GM12872 (cell line): ENCODE measurements at regions not wholly inside any gene's neighbourhood (a gene's known extent, or its start where the extent isn't known, plus 50 kb on each side); places are given as distances from the start of the nearest gene placed in this dataset.

Experiments
- TF ChIP-seq, protein P1 (sequence below): IDR thresholded peaks from 3 replicates; pipeline ENCODE4 v1.5.1; 2011; ENCODE audit warnings: low read depth, mild to moderate bottlenecking, low read length, moderate library complexity; ENCODE audit not compliant: insufficient read depth

DNA sequence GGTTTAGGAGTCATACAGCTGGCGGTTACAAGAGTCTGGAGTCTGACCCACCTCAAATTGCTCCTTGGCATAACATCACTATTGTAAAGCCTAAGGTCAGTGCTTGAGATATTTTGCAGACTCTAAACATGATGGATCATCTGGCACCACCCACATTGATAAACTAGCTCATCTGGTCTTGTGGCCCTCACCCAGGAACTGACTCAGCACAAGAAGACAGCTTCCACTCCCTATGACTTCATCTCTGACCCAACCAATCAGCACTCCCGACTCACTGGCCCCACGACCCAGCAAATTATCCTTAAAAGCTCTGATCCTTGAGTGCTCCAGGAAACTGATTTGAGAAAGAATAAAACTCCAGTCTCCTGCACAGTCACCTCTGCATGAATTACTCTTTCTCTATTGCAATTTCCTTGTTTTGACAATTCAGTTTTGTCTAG, 115.9 kb downstream of the CD24 start:
- TF ChIP-seq, protein P1, sequence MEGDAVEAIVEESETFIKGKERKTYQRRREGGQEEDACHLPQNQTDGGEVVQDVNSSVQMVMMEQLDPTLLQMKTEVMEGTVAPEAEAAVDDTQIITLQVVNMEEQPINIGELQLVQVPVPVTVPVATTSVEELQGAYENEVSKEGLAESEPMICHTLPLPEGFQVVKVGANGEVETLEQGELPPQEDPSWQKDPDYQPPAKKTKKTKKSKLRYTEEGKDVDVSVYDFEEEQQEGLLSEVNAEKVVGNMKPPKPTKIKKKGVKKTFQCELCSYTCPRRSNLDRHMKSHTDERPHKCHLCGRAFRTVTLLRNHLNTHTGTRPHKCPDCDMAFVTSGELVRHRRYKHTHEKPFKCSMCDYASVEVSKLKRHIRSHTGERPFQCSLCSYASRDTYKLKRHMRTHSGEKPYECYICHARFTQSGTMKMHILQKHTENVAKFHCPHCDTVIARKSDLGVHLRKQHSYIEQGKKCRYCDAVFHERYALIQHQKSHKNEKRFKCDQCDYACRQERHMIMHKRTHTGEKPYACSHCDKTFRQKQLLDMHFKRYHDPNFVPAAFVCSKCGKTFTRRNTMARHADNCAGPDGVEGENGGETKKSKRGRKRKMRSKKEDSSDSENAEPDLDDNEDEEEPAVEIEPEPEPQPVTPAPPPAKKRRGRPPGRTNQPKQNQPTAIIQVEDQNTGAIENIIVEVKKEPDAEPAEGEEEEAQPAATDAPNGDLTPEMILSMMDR = no peak

DNA sequence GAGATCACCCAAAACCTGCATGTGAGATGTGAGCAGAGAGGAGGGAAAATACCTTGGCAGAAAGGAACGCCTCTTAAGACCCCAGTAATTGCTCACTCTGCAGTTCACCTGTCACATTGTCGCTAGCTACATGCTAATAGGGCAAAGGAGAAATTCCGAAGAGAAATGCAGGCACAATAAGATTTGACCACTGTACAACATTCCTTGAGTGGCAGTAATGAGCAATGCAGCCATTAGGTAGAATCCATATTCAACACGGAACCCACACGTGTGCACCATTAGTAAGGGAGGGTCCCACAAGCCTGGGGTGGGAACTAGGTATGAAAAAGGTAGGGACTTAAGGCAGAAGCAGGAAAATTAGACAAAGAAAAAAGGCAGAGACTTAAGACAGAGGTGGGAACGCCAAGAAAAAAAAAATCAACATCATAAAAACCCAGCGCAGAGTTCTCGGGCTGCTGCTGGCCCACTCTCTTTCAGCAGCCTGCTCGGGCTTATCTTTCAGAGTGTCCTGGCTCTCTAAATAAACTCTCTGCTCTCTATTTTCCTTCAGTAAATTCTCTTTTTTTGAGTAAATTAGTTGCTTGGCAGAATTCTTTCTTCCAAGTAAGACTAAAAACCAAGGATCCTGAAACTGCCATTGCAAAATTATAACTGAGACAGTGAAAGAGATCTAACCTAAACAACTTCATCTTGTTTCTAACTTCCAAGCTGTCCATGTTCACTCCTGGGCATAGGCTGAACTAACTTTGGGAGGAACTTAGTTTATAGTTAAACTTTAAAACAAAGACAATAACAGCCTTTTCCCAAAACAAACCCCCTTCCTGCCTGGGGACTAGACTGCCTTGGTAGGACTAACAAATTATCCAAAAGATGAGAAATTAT, 116.5 kb downstream of the CD24 start:
- TF ChIP-seq, protein P1 = no peak

DNA sequence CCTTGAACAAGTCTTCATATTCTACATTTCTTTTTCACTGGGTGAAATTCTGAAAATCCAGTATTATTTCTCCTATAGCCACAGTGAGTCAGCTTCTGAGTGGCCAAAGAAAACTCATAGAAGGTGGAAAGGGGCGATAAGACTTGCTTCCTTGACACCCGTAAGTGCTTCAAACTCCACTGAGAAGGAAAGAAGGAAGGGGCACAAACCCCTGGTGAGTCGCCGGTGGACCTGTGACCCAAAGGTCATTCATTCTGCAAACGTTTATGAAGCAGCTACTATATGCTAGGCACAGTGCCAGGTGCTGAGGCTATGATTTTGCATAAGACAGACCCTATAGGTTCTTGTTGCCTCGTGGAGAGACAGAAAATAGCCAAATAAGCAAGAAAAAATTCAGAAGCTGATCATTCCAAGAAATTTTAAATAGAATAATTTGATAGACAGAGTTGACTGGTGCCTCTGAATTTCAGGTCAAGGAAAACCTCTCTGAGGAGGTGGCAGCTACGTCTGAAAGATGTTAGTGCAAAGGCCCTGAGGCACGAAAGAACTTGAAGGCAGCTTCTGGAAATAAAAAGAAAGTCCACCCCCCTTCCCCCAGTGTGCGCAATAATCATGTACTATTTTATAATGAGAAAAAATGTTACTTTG, 118.2 kb downstream of the CD24 start:
- TF ChIP-seq, protein P1 = no peak

DNA sequence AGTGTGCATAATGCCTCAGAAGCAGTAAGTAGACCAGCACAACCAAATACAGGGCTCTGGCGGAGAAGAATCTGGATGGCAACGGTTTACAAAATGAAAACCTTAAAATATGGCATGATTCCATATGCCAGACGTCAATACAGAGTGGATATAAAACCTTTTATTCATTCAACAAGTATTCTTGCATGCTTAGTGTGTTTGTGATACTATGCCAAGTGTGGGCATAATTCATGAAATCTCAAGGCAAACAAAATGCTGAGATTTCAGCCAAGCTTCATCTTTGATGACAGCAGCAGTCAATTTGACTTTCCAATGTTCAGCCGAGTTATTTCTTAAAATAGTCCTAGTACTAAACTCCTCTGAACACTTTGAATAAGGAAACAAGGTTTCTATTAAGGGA, 119.4 kb downstream of the CD24 start:
- TF ChIP-seq, protein P1 = no peak

DNA sequence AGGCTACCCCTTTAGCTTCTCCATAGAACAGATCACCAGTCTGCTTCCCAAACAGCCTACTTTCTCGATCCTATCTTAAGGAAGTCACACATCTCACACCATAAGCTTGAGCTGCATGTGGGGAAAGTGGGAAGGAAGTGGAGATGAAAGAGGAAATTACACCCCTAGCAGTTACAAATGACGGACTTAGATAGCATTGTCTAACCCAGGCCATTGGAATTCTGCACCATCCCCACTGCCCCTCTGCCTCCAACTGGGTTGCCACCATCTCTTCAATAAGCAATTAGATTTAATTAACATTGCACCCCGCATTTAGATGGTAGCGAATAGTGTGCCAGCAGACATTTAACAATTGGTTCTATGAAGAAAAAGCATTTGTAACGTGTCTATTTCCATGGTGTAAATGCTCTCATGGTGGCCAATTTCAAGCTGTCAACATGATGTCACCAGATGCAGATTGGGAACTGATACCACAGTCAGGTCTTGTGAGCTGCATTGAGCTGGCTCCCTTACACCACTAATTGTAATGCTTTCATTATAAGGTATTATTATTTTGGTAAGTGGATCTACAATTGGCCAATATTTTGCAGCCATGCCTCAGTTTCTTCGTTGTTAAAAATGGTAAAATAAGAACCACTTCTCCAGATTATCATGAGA, 124.7 kb downstream of the CD24 start:
- TF ChIP-seq, protein P1 = no peak

DNA sequence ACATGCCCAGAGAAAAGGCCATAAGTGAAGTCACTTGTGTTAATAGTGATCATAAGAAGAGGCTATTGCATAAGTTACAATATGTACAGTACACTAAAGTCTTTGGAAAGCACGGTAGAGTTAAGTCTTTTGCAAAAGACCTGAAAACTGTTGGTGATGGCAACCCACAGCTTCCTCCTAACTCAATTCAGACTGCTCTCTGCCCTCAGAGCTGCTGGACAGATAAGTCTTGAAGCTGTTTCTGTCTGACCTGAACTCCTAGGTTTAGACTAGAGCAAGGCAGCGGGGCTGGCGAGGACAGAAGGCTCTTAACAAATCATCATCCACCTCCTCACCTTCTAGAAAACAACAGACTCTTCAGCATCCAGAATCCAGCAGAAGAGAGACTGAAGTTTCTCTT, 125.4 kb downstream of the CD24 start:
- TF ChIP-seq, protein P1 = no peak

DNA sequence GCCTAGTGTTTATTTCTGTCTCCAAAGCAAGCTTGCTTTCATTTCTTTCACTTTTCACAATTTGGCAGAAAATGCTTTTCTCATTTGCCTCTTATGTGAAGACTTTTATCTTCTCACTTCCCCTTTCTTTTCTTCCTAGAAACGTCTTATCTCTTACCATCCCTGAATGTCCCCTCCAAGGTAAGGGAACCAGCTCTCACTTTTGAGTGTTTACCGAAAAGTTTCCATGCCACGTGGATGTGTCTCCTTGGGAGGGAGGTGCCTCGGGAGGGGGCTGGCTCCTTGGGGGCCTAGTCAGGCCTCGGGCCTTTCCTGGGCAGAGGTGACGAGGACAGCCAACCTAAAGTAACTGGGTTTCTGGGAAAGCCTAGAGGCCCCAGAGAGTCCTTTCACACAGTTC, 127.4 kb downstream of the CD24 start:
- TF ChIP-seq, protein P1 = no peak
